HFFc6 (cell line): ENCODE measurements at regions not wholly inside any gene's neighbourhood (a gene's known extent, or its start where the extent isn't known, plus 50 kb on each side); places are given as distances from the start of the nearest gene placed in this dataset.
A peak's percentile ranks its signal among the peaks of the same experiment; 100 is the strongest.

ENCODE experiments used
- DNase-seq: peaks from one replicate; pipeline ENCODE4 v3.0.0-alpha.2; 2018
- H3K27ac Mint-ChIP-seq: 2 replicates; pipeline ENCODE4 v1.8.0; 2020; ENCODE audit warnings: mild to moderate bottlenecking, mixed read lengths
- H3K27me3 Mint-ChIP-seq: 2 replicates; pipeline ENCODE4 v1.8.0; 2021; ENCODE audit warnings: mild to moderate bottlenecking, moderate library complexity, mixed read lengths; ENCODE audit not compliant: insufficient read depth
- H3K36me3 Mint-ChIP-seq: 2 replicates; pipeline ENCODE4 v1.8.0; 2021; ENCODE audit warnings: low read depth, mixed read lengths
- H3K4me1 Mint-ChIP-seq: 2 replicates; pipeline ENCODE4 v1.8.0; 2020; ENCODE audit warnings: low read depth, mixed read lengths
- H3K4me3 Mint-ChIP-seq: 2 replicates; pipeline ENCODE4 v1.8.0; 2020; ENCODE audit warnings: mild to moderate bottlenecking, moderate library complexity, mixed read lengths
- H3K9me3 Mint-ChIP-seq: 2 replicates; pipeline ENCODE4 v1.8.0; 2020; ENCODE audit warnings: mild to moderate bottlenecking, mixed read lengths
- CTCF ChIP-seq: fragments of 200-600 bp; sonication (generic); IDR thresholded peaks from 2 replicates; pipeline ENCODE4 v1.5.0; 2021; ENCODE audit warnings: antibody characterized with exemption, mild to moderate bottlenecking

- no peak overlapping the region for H3K4me3 Mint-ChIP-seq
- no peaks in the 10 kb centered on the region; the same call in 1 of the 2 replicates for H3K27me3 Mint-ChIP-seq
- no peaks in the 10 kb centered on the region for H3K36me3 Mint-ChIP-seq
- no peak for TF ChIP-seq CTCF
- no peak for DNase-seq
- H3K27ac Mint-ChIP-seq, result no peak overlapping the region
- H3K4me1 Mint-ChIP-seq, result peaks cover 10% of the 10 kb centered on the region
- H3K9me3 Mint-ChIP-seq, result no peaks in the 10 kb centered on the region
These were observed 416.0 kb upstream of the MMADHC start for GRCh38 chr2:150003544-150003943.

GRCh38 chr2:150001788-150002187, 414.2 kb upstream of the MMADHC start:
- Mint-ChIP-seq H3K4me1 (no peaks in the 10 kb centered on the region), H3K27ac (no peak overlapping the region), H3K9me3 (no peaks in the 10 kb centered on the region), H3K27me3 (no peaks in the 10 kb centered on the region), H3K4me3 (no peak overlapping the region), H3K36me3 (no peaks in the 10 kb centered on the region)
- no peak for DNase-seq
- no peak for TF ChIP-seq CTCF

GRCh38 chr2:149996901-149997300, 409.3 kb upstream of the MMADHC start:
- DNase-seq, result no peak
- Mint-ChIP-seq H3K4me1 (peaks cover 27% of the 10 kb centered on the region), H3K27ac (no peak overlapping the region), H3K4me3 (no peak overlapping the region), H3K36me3 (peaks cover 4% of the 10 kb centered on the region; the same call in 1 of the 2 replicates), H3K27me3 (no peaks in the 10 kb centered on the region; the same call in 1 of the 2 replicates), H3K9me3 (no peaks in the 10 kb centered on the region)
- TF ChIP-seq CTCF, result no peak

- H3K9me3 Mint-ChIP-seq, result no peaks in the 10 kb centered on the region
- H3K27me3 Mint-ChIP-seq, result no peaks in the 10 kb centered on the region; the same call in 1 of the 2 replicates
- H3K27ac Mint-ChIP-seq, result peak overlapping the region; percentile 5; the same call in 1 of the 2 replicates
- no peak overlapping the region for H3K4me3 Mint-ChIP-seq
- H3K36me3 Mint-ChIP-seq, result peaks cover 4% of the 10 kb centered on the region; the same call in 1 of the 2 replicates
- peak; percentile 47 for DNase-seq
- peaks cover 51% of the 10 kb centered on the region for H3K4me1 Mint-ChIP-seq
- TF ChIP-seq CTCF, result no peak
These were observed 406.6 kb upstream of the MMADHC start for GRCh38 chr2:149994057-149994728.

- Mint-ChIP-seq H3K27ac (no peak overlapping the region), H3K36me3 (peaks cover 4% of the 10 kb centered on the region; the same call in 1 of the 2 replicates), H3K4me1 (peaks cover 60% of the 10 kb centered on the region), H3K27me3 (no peaks in the 10 kb centered on the region; the same call in 1 of the 2 replicates), H3K4me3 (no peak overlapping the region), H3K9me3 (no peaks in the 10 kb centered on the region)
- no peak for DNase-seq
- TF ChIP-seq CTCF, result no peak
These were observed 405.7 kb upstream of the MMADHC start for GRCh38 chr2:149993316-149993715.
